Activated CD4-positive, alpha-beta memory T cell treated with anti-CD3 and anti-CD28 coated beads, Interleukin-2, amount 10 ng/mL, durations not matched to agents 7 days and 5 days (primary cell): ENCODE measurements at regions not wholly inside any gene's neighbourhood (a gene's known extent, or its start where the extent isn't known, plus 50 kb on each side); places are given as distances from the start of the nearest gene placed in this dataset.

Source experiments
- CTCF ChIA-PET: fragments of 350-600 bp; sonication (Branson Sonifier 250); formaldehyde crosslinking; loops from one replicate; lab custom pipeline; 2021; ENCODE audit warnings: antibody characterized with exemption, inconsistent platforms; lab: Charles Lee
- POLR2A ChIA-PET: fragments of 350-600 bp; sonication (Branson Sonifier 250); formaldehyde crosslinking; loops from one replicate; lab custom pipeline; 2021; ENCODE audit warnings: antibody characterized with exemption; lab: Charles Lee
- DNase-seq: peaks from one replicate; pipeline ENCODE4 v3.0.0-alpha.2; 2020
- H3K27ac Mint-ChIP-seq: one replicate; pipeline ENCODE4 v1.8.0; 2021; ENCODE audit warnings: mild to moderate bottlenecking, mixed read lengths
- H3K27me3 Mint-ChIP-seq: one replicate; pipeline ENCODE4 v1.8.0; 2021; ENCODE audit warnings: mixed read lengths
- H3K36me3 Mint-ChIP-seq: one replicate; pipeline ENCODE4 v1.8.0; 2021; ENCODE audit warnings: low read depth, mixed read lengths
- H3K4me1 Mint-ChIP-seq: one replicate; pipeline ENCODE4 v1.8.0; 2021; ENCODE audit warnings: mixed read lengths
- H3K4me3 Mint-ChIP-seq: one replicate; pipeline ENCODE4 v1.8.0; 2021; ENCODE audit warnings: mild to moderate bottlenecking, mixed read lengths
- H3K9me3 Mint-ChIP-seq: one replicate; pipeline ENCODE4 v1.8.0; 2021; ENCODE audit warnings: mixed read lengths

GRCh38 chr4:111807576-111807975 lies 337.7 kb upstream of the FAM241A start:
- H3K4me3 Mint-ChIP-seq = no peak overlapping the region
- H3K36me3 Mint-ChIP-seq = no peaks in the 10 kb centered on the region
- CTCF ChIA-PET = no interaction called here
- H3K27ac Mint-ChIP-seq = no peak overlapping the region
- no peaks in the 10 kb centered on the region for H3K9me3 Mint-ChIP-seq
- no peak for DNase-seq
- POLR2A ChIA-PET = no interaction called here
- no peaks in the 10 kb centered on the region for H3K4me1 Mint-ChIP-seq
- no peaks in the 10 kb centered on the region for H3K27me3 Mint-ChIP-seq

- Mint-ChIP-seq H3K27me3 (no peaks in the 10 kb centered on the region), H3K9me3 (no peaks in the 10 kb centered on the region), H3K27ac (no peak overlapping the region), H3K4me3 (no peak overlapping the region), H3K36me3 (no peaks in the 10 kb centered on the region), H3K4me1 (no peaks in the 10 kb centered on the region)
- POLR2A ChIA-PET = no interaction called here
- no peak for DNase-seq
- CTCF ChIA-PET = no interaction called here
Observed at GRCh38 chr4:111808174-111808573, 337.1 kb upstream of the FAM241A start.

GRCh38 chr4:111811661-111812060 lies 333.6 kb upstream of the FAM241A start:
- H3K4me3 Mint-ChIP-seq = no peak overlapping the region
- POLR2A ChIA-PET = no interaction called here
- CTCF ChIA-PET = no interaction called here
- no peaks in the 10 kb centered on the region for H3K9me3 Mint-ChIP-seq
- no peak for DNase-seq
- no peaks in the 10 kb centered on the region for H3K36me3 Mint-ChIP-seq
- H3K4me1 Mint-ChIP-seq = no peaks in the 10 kb centered on the region
- H3K27me3 Mint-ChIP-seq = no peaks in the 10 kb centered on the region
- H3K27ac Mint-ChIP-seq = no peak overlapping the region

GRCh38 chr4:111812114-111812513 lies 333.1 kb upstream of the FAM241A start:
- Mint-ChIP-seq H3K4me1 (no peaks in the 10 kb centered on the region), H3K36me3 (no peaks in the 10 kb centered on the region), H3K27ac (no peak overlapping the region), H3K9me3 (no peaks in the 10 kb centered on the region), H3K4me3 (no peak overlapping the region), H3K27me3 (no peaks in the 10 kb centered on the region)
- ChIA-PET CTCF (no interaction called here), POLR2A (no interaction called here)
- DNase-seq = no peak

GRCh38 chr4:111812760-111813159 lies 332.5 kb upstream of the FAM241A start:
- CTCF ChIA-PET = no interaction called here
- no peaks in the 10 kb centered on the region for H3K4me1 Mint-ChIP-seq
- no peaks in the 10 kb centered on the region for H3K27me3 Mint-ChIP-seq
- DNase-seq = no peak
- POLR2A ChIA-PET = no interaction called here
- no peaks in the 10 kb centered on the region for H3K36me3 Mint-ChIP-seq
- H3K27ac Mint-ChIP-seq = no peak overlapping the region
- no peaks in the 10 kb centered on the region for H3K9me3 Mint-ChIP-seq
- no peak overlapping the region for H3K4me3 Mint-ChIP-seq

GRCh38 chr4:111813555-111814140 lies 331.6 kb upstream of the FAM241A start:
- ChIA-PET CTCF (no interaction called here), POLR2A (no interaction called here)
- H3K27me3 Mint-ChIP-seq = no peaks in the 10 kb centered on the region
- DNase-seq = no peak
- no peaks in the 10 kb centered on the region for H3K4me1 Mint-ChIP-seq
- H3K36me3 Mint-ChIP-seq = no peaks in the 10 kb centered on the region
- no peaks in the 10 kb centered on the region for H3K9me3 Mint-ChIP-seq
- H3K27ac Mint-ChIP-seq = no peak overlapping the region
- no peak overlapping the region for H3K4me3 Mint-ChIP-seq

GRCh38 chr4:111814961-111815360 lies 330.3 kb upstream of the FAM241A start:
- DNase-seq = no peak
- ChIA-PET POLR2A (no interaction called here), CTCF (no interaction called here)
- H3K36me3 Mint-ChIP-seq = no peaks in the 10 kb centered on the region
- H3K4me3 Mint-ChIP-seq = no peak overlapping the region
- no peaks in the 10 kb centered on the region for H3K4me1 Mint-ChIP-seq
- H3K9me3 Mint-ChIP-seq = no peaks in the 10 kb centered on the region
- H3K27ac Mint-ChIP-seq = no peak overlapping the region
- no peaks in the 10 kb centered on the region for H3K27me3 Mint-ChIP-seq

- no peaks in the 10 kb centered on the region for H3K27me3 Mint-ChIP-seq
- no peak for DNase-seq
- H3K4me1 Mint-ChIP-seq = no peaks in the 10 kb centered on the region
- H3K4me3 Mint-ChIP-seq = no peak overlapping the region
- H3K9me3 Mint-ChIP-seq = no peaks in the 10 kb centered on the region
- H3K27ac Mint-ChIP-seq = no peak overlapping the region
- H3K36me3 Mint-ChIP-seq = no peaks in the 10 kb centered on the region
- CTCF ChIA-PET = no interaction called here
- POLR2A ChIA-PET = no interaction called here
Observed at GRCh38 chr4:111821342-111821741, 323.9 kb upstream of the FAM241A start.

GRCh38 chr4:111836601-111837000 lies 308.7 kb upstream of the FAM241A start:
- no peaks in the 10 kb centered on the region for H3K4me1 Mint-ChIP-seq
- ChIA-PET CTCF (no interaction called here), POLR2A (no interaction called here)
- H3K4me3 Mint-ChIP-seq = no peak overlapping the region
- H3K27me3 Mint-ChIP-seq = no peaks in the 10 kb centered on the region
- no peak for DNase-seq
- H3K36me3 Mint-ChIP-seq = no peaks in the 10 kb centered on the region
- no peak overlapping the region for H3K27ac Mint-ChIP-seq
- H3K9me3 Mint-ChIP-seq = peaks cover 3% of the 10 kb centered on the region

- H3K27ac Mint-ChIP-seq = no peak overlapping the region
- no peaks in the 10 kb centered on the region for H3K36me3 Mint-ChIP-seq
- H3K9me3 Mint-ChIP-seq = peaks cover 5% of the 10 kb centered on the region
- POLR2A ChIA-PET = no interaction called here
- no peaks in the 10 kb centered on the region for H3K27me3 Mint-ChIP-seq
- H3K4me3 Mint-ChIP-seq = no peak overlapping the region
- DNase-seq = no peak
- CTCF ChIA-PET = no interaction called here
- H3K4me1 Mint-ChIP-seq = no peaks in the 10 kb centered on the region
Observed at GRCh38 chr4:111837761-111838160, 307.5 kb upstream of the FAM241A start.

- no peaks in the 10 kb centered on the region for H3K4me1 Mint-ChIP-seq
- H3K4me3 Mint-ChIP-seq = no peak overlapping the region
- H3K9me3 Mint-ChIP-seq = peaks cover 5% of the 10 kb centered on the region
- POLR2A ChIA-PET = no interaction called here
- no peak for DNase-seq
- no peaks in the 10 kb centered on the region for H3K36me3 Mint-ChIP-seq
- CTCF ChIA-PET = no interaction called here
- no peak overlapping the region for H3K27ac Mint-ChIP-seq
- H3K27me3 Mint-ChIP-seq = no peaks in the 10 kb centered on the region
Observed at GRCh38 chr4:111838406-111838930, 306.8 kb upstream of the FAM241A start.

GRCh38 chr4:111839141-111839540 lies 306.1 kb upstream of the FAM241A start:
- ChIA-PET CTCF (no interaction called here), POLR2A (no interaction called here)
- Mint-ChIP-seq H3K4me1 (no peaks in the 10 kb centered on the region), H3K36me3 (no peaks in the 10 kb centered on the region), H3K27ac (no peak overlapping the region), H3K27me3 (no peaks in the 10 kb centered on the region), H3K4me3 (no peak overlapping the region), H3K9me3 (peaks cover 5% of the 10 kb centered on the region)
- DNase-seq = no peak

- Mint-ChIP-seq H3K36me3 (no peaks in the 10 kb centered on the region), H3K9me3 (peaks cover 5% of the 10 kb centered on the region), H3K4me1 (no peaks in the 10 kb centered on the region), H3K27ac (no peak overlapping the region), H3K27me3 (no peaks in the 10 kb centered on the region), H3K4me3 (no peak overlapping the region)
- ChIA-PET POLR2A (no interaction called here), CTCF (no interaction called here)
- no peak for DNase-seq
Observed at GRCh38 chr4:111842336-111842735, 302.9 kb upstream of the FAM241A start.

- POLR2A ChIA-PET = no interaction called here
- Mint-ChIP-seq H3K27me3 (no peaks in the 10 kb centered on the region), H3K36me3 (no peaks in the 10 kb centered on the region), H3K4me1 (no peaks in the 10 kb centered on the region), H3K9me3 (no peaks in the 10 kb centered on the region), H3K27ac (no peak overlapping the region), H3K4me3 (no peak overlapping the region)
- CTCF ChIA-PET = no interaction called here
- DNase-seq = no peak
Observed at GRCh38 chr4:111847296-111848008, 297.8 kb upstream of the FAM241A start.
